Esophagus muscularis mucosa (tissue), 4 donors: ENCODE measurements at regions not wholly inside any gene's neighbourhood (a gene's known extent, or its start where the extent isn't known, plus 50 kb on each side); places are given as distances from the start of the nearest gene placed in this dataset.

Source experiments
- CTCF ChIP-seq, 3 experiments: fragments of 200-600 bp in 2 of 3; fragments of 450-650 bp in 1 of 3; sonication (generic) in 2 of 3; IDR thresholded peaks; one replicate each; pipeline ENCODE4 v1.5.1; 2017 to 2019; ENCODE audit warnings: antibody characterized with exemption in 3 of 3, mild to moderate bottlenecking in 2 of 3, moderate library complexity in 1 of 3
- EP300 ChIP-seq: sonication (generic); formaldehyde crosslinking; IDR thresholded peaks from one replicate; pipeline ENCODE4 v1.6.1; 2017; ENCODE audit warnings: antibody characterized with exemption
- POLR2A ChIP-seq: fragments of 450-650 bp; IDR thresholded peaks from one replicate; pipeline ENCODE4 v1.6.1; 2017; ENCODE audit warnings: antibody characterized with exemption, moderate library complexity, mild to moderate bottlenecking, low read depth
- POLR2AphosphoS5 ChIP-seq, 2 donors: sonication (generic); formaldehyde crosslinking; IDR thresholded peaks; one replicate each; pipeline ENCODE4 v1.6.1; 2017; ENCODE audit warnings: antibody characterized with exemption in 2 of 2

- TF ChIP-seq CTCF (IDR thresholded peaks at IDR 0.05) = no peak
- no peak for TF ChIP-seq EP300
- no peak for TF ChIP-seq POLR2A
- TF ChIP-seq POLR2AphosphoS5 (IDR thresholded peaks at IDR 0.05) = no peak
Measured at GRCh38 chr4:124206779-124207605, 505.5 kb downstream of the ANKRD50 start.
